NCI-H748 treated with DMSO at 0.1 percent for 48 hours (cell line): ENCODE measurements at regions not wholly inside any gene's neighbourhood (a gene's known extent, or its start where the extent isn't known, plus 50 kb on each side); places are given as distances from the start of the nearest gene placed in this dataset.
"Not testable (repeated sequence)": the region's sequence is repeated elsewhere in the genome, so short reads cannot be mapped to it uniquely, and the experiment has no call there.

ENCODE experiments used
- DNase-seq: peaks from one replicate; lab custom pipeline; 2025; lab: John Stamatoyannopoulos, UW

DNA sequence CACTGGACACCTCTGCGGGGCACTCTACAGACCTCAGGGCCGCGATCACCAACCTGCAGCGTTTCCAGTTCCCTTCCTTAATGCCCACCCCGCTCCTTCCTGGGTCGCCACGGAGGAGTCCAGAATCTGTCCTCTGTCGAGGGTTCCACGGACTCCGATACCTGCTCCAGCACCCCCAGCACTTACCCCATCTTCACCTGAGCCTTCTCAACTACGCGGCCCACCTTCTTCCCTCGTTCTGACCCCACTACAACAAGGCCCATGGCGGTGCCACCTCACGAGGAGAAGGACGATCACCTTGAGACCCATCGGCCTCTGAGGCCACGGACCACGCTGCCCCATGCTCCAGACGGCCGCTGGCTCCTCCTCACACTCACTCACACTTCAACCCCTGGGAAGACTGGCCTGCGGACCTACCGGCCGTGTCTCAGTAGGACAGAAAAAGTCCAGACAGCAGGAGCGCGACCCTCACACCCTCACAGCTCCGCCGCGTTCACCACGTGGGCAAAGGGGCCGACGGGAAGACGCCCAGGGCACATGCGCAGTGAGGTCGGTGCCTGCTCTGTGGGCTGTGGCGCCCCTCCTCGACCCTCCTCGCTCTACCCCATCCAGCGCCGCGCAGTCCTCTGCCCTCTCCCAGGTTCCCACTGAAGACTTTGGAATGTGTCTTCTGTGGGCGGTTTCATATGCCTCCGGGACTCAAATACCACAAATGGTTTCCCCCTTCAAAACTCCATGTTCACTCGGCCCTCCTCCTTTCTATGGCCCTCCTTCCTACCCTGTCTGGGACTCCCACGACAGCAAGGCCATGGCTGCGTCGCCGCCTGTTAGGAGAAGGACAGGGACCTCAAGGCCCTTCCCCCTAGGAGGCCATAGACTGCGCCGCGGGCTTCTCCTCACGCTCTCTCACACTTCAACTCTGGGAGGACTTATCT, 193.9 kb upstream of the PHF14 start:
- DNase-seq, result no peak

GRCh38 chr7:10780400-10780747, 193.3 kb upstream of the PHF14 start:
- no peak for DNase-seq

GRCh38 chr7:10786976-10787375, 186.7 kb upstream of the PHF14 start:
- not testable (repeated sequence) for DNase-seq

GRCh38 chr7:10789170-10789569, 184.5 kb upstream of the PHF14 start:
- DNase-seq, result no peak

DNA sequence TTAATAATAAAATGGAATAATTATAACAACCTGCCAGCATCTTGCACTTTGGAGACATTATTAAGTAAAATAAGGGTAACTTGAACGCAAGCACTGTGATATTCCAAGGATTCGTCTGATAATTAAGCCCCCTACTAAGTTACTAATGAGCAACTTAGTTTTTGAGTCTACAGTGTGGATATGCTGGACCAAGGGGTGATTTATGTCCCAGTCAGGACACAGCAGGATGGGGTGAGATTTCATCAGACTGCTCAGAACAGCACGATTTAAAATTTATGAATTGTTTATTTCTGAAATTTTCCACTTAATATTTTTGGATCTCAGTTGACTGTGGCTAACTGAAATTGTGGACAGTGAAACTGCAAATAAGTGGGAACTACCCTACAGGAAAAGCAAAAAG, 182.8 kb upstream of the PHF14 start:
- no peak for DNase-seq

- DNase-seq, result no peak
These were observed 179.5 kb upstream of the PHF14 start for GRCh38 chr7:10793995-10794775.

GRCh38 chr7:10797157-10797556, 176.5 kb upstream of the PHF14 start:
- DNase-seq, result no peak

DNA sequence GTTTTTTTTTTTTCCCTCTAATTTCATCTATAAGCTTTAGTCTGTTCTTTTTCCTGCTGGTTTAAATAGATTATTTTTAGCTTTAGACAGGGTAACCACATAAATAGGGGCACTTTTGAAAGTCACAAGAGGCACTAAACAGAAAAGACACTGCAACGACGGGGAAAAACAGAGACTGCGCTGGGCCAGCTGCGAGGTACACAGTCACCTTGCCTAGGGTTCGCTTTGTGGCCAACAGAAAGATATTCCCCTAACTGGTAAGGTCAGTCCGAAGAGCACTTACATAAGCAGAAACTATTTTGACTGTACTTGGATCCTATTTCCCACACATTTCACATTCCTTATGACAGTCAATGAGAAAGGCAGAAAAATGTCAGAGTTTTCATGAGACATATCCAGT, 175.6 kb upstream of the PHF14 start:
- DNase-seq, result no peak

GRCh38 chr7:10799475-10799874, 174.2 kb upstream of the PHF14 start:
- no peak for DNase-seq

DNA sequence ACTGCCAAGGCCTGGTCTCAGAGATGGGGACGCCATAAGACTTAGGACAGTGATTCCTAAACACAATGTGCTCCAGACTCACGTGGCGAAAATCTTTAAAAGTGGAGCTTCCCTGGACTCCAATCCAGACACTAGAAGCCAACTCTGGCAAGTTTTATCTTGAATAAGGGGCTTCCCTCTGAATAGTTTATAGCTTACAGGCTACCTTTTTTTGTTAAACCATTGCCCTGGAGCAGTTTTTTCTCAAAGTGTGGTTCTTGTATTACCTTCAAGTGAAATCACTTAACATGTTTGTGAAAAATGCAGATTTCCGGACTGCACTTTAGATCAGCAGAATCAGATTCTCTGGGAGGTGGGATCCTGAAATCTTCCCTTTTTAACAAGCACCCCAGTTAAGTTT, 171.7 kb upstream of the PHF14 start:
- no peak for DNase-seq

DNA sequence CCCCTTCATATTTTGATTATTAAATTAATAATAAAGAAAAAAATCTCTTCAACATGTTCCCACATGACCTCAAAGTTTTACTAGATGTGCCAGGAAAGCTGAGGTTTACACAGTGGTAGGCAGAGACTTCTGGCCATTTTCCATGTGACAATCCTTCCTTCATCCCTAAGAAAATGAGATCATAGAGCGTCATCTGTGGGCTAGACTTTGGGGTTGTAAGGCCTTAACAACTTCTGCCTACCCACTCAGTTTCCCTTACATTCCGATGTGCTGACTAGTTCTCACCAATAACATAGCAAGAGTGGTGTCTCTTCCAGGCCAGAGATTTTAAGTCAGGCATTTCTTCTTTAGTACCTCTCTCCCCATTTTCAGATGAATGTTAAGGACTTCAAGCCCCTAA, 171.1 kb upstream of the PHF14 start:
- DNase-seq, result no peak

GRCh38 chr7:10803720-10804119, 170.0 kb upstream of the PHF14 start:
- DNase-seq, result no peak

GRCh38 chr7:10804770-10805169, 168.9 kb upstream of the PHF14 start:
- no peak for DNase-seq

- peak; percentile 26 for DNase-seq
These were observed 158.1 kb upstream of the PHF14 start for GRCh38 chr7:10815546-10815945.

DNA sequence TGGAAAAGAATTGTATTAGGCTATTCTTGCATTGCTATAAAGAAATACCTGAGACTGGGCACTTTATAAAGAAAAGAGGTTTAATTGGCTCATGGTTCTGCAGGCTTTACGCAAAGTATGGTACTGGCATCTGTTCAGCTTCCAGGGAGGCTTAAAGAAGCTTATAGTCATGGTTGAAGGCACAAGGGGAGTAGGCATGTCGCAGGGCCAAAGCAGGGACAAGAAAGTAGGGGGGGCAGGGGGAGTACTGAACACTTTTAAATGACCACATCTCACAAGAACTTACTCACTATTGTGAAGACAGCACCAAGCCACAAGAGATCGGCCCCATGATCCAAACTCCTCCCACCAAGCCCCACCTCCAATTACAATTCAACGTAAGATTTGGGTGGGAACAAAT, 152.5 kb upstream of the PHF14 start:
- no peak for DNase-seq

DNA sequence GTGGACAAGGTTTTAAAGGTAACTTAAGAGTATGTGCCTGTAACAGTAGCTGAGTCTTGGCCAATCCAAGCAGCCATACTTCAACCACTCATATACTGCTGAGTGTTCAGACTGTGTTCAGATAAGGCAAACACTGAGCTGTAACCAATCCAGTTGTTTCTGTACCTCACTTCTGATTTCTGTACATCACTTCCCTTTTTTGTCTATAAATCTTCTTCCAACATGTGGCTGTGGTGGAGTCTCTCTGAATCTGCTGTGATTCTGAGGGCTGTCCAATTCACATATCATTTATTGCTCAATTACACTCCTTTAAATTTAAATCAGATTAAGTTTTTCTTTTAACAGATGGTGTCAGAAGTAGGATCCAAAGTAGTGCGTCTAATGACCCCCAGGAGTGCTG, 149.5 kb upstream of the PHF14 start:
- DNase-seq, result no peak

DNA sequence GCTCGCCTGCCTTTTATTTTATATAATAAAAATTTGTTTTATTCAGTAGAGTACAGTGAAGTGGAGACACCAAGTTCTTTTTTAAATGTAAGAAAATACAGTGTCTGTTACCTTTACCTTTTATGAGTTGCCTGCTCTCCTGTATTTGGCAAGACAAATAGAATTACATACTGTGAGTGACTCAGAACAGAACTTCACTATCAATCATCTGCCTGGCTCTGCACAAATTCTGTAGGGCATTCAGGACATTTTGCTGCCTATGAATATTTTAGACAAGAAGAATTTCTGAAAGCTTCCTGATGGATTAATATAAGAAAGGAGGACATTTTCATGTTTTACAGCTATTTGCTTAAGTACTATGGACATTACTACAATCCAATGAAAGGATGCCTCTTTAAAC, 135.4 kb upstream of the PHF14 start:
- no peak for DNase-seq

DNA sequence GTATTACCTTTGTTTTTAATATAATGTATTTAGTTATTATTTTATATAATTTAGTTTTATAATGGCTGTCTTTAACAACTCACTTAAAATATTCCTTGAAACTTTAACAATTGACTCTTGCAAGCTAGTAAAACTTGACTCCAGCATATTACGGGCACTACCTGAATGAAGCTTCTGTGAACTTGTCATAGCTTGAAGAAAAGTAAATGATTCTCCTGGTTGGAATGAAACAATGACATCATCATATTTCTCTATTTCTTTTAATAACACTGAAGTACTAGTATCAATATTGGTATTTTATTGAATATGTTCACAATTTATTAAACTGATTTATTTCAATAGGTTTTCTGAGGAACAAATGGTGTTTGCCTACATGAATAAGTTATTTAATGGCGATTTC, 128.4 kb upstream of the PHF14 start:
- no peak for DNase-seq

GRCh38 chr7:10855583-10855982, 118.1 kb upstream of the PHF14 start:
- DNase-seq, result no peak

DNA sequence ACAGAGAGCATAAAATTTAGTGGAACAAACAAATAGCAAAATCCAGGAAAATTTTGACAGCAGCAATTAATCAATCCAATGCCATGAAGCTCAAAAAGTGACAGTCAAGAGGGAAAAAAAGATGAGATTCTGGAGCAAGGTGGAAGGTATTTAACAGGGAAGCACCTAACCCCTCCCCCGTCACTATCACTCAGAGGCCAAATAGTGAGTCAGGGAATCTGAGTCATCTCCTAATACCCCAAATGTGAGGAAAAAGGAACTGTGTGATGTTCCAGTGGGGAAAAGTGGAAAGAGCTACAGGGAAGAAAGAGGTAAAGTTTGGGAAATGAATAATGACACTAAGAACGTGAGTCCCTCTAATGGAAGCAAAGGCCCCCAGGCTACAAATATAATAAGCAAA, 113.2 kb upstream of the PHF14 start:
- DNase-seq, result no peak

GRCh38 chr7:10863476-10863875, 110.2 kb upstream of the PHF14 start:
- no peak for DNase-seq

GRCh38 chr7:10874666-10875065, 99.0 kb upstream of the PHF14 start:
- DNase-seq, result no peak

DNA sequence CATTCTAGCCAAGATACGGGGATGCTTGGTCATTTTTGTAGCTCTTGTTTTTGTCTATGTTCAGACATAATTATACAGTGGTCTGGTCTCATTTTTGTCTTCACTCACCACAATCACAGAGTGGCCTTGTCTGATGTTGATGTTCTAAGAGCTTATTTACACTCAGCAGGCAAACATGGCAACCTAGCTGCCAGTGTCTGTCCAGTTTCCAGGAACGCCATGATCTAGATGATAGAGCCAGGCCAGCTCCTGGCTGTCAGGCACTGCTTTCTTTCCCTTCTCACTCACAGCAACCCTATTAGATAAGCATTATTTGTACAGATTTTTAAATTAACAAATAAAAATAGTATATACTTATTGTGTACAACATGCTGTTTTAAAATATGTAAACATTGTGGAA, 98.6 kb upstream of the PHF14 start:
- no peak for DNase-seq
